ENCODE measurements at regions not wholly inside any gene's neighbourhood (a gene's known extent, or its start where the extent isn't known, plus 50 kb on each side); places are given as distances from the start of the nearest gene placed in this dataset.
"Not testable (repeated sequence)": the region's sequence is repeated elsewhere in the genome, so short reads cannot be mapped to it uniquely, and the experiment has no call there.

DNA sequence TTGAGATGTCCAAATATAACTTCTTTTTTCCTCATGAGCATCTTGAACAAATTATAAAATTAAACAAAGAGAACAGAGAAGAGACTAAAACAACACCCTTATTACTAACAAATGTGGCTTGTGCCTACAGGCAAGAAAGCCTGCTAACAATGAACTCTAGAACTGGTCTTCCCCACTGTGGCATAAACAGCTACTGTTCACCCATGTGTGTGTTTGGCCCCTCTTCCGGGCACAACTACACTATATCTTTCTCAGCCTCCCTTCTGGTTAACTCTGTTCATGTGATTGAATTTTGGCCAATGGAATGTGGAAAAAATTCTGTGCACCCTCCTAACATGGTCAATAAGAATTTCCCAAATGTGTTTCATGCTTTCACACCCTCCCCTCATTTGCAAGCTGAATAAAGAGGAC is 117.0 kb downstream of the KBTBD2 start:
- TF ChIP-seq GATA1 (IDR thresholded peaks at IDR 0.05; ENCODE audit: low read depth, low read length) (no peak), POLR2A (IDR thresholded peaks at IDR 0.05; ENCODE audit: low read length) (no peak)
- no peak for DNase-seq

DNA sequence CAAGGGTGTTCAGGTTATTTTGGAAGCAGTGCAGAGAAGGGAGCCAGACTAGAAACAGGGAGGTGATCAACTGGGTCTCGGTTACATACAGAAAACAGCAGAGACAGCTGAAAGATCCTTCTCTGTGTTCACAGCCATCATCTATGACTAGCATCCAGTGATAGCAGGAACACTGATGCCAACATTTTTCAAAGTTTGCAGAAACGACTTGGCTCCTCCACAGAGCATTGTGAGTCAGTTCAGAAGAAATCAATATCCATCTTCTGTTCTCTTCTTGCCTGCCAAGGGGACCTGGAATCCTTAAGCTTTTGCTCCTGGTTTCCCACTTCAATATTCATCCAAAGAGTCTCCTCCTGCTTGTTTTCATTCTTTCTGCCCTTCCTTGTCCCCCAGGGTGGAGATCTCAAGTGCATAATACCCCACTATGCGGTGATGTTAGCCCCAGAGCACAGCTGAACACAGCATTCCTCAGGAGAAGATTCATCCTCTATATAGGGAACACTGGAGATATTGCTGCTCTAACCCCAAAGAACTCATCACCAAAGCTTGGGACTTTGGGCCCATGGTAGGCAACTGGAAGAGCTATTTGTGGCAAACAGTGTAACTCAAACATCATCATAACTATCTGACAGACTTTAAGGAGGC is 122.6 kb downstream of the KBTBD2 start:
- DNase-seq: not testable (repeated sequence)

DNA sequence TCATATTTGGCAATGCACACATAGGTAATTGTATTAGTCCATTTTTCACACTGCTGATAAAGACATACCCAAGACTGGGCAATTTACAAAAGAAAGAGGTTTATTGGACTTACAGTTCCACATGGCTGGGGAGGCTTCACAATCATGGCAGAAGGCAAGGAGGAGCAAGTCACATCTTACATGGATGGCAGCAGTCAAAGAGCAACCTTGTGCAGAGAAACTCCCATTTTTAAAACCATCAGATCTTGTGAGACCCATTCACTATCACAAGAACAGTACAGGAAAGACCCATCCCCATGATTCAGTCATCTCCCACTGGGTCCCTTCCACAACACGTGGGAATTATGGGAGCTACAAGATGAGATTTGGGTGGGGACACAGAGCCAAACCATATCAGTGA is 123.2 kb downstream of the KBTBD2 start:
- DNase-seq: not testable (repeated sequence)

DNA sequence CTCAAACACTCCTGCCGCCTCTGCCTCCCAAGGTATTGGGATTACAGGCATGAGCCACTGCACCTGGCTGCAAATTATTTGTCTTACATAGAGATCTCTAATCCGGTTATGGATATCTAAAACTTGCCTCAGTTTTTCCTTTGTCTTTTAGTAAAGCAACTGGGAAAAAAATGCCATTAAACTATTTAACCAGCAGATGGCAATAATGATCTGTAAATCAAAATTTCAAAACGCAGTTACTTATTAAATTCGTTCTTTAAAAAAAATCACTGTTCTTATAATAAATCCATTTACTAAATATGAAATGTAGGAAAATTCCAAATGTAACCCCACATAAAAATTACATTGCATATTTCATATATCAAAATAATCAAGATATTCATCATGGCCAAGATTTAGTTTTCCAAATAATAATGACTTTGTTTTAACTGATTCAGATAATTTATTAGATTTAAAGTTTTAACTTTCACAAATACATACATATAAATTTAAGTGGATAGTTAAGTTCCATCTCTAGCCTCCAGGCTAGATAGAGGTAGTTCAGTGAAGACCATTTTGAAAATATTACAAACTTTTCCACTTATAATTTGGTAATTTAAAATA is 125.8 kb downstream of the KBTBD2 start:
- DNase-seq: peak; percentile 17 to 40

DNA sequence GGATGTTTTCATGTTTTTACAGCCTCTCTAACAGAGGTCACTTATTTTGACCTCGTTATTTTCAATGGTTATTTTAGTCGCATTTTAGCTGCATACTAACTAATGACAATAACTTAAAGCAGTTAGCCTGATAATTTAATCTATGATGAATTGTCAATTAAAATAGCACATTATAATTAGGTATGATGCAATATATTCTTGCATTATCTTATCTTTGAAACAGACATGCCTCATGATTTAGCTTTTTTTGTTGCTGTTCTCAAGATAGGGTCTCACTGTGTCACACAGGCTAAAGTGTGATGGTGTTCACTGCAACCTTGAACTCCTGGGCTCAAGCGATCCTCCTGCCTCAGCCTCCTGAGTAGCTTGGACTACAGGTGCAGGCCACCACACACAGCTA is 126.4 kb downstream of the KBTBD2 start:
- TF ChIP-seq POLR2A (IDR thresholded peaks at IDR 0.05; ENCODE audit: low read length): no peak
- TF ChIP-seq GATA1 (IDR thresholded peaks at IDR 0.05; ENCODE audit: low read depth, low read length): no peak
- DNase-seq: peak; percentile 33 to 76

DNA sequence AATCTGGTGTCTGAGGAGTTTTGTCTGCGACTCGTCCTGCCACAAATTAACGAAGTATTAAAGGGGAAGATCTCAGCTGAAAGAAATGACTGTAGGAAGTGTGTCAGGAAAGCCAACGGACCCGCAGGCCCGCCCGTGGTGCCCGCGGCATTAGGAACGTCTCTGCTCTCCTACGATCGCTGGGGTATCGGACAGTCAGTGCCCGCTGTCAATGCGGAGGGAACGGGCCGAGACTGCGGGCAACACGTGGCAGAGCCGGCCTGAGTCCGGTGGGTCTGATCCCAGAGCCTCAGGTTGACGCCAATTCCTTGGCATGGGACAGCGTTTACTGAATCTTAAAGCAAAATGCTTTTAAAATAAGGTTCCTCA is 128.7 kb downstream of the KBTBD2 start:
- TF ChIP-seq GATA1 (IDR thresholded peaks at IDR 0.05; ENCODE audit: low read depth, low read length) (no peak), POLR2A (IDR thresholded peaks at IDR 0.05; ENCODE audit: low read length) (no peak)
- peak; percentile 14 to 19 for DNase-seq

DNA sequence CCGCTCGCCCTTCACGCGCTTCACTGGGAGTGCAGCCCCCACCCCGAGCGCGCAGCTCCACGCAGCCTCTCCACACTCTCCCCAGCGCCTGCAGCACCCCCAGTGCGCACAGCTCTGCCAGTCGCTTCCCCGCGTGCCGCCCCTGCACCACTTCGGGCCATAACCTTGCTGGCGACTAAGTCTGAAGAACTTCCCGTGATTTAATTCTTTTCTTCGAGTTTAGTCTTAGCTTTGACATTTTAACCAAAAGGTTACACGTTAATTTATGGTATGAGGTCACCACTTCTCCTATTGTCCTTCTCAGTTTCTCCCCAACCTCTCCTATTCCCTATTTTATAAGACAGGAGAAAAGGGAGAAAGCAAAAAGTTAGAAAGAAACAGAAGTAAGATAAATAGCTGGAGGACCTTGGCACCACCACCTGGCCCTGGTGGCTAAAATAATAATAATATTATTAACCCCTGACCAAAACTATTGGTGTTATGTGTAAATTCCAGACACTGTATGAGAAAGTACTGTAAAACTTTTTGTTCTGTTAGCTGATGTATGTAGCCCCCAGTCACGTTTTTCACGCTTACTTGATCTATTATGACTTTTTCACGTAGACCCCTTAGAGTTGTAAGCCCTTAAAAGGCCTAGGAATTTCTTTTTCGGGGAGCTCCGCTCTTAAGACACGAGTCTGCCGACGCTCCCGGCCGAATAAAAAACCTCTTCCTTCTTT is 129.2 kb downstream of the KBTBD2 start:
- DNase-seq: not testable (repeated sequence)

DNA sequence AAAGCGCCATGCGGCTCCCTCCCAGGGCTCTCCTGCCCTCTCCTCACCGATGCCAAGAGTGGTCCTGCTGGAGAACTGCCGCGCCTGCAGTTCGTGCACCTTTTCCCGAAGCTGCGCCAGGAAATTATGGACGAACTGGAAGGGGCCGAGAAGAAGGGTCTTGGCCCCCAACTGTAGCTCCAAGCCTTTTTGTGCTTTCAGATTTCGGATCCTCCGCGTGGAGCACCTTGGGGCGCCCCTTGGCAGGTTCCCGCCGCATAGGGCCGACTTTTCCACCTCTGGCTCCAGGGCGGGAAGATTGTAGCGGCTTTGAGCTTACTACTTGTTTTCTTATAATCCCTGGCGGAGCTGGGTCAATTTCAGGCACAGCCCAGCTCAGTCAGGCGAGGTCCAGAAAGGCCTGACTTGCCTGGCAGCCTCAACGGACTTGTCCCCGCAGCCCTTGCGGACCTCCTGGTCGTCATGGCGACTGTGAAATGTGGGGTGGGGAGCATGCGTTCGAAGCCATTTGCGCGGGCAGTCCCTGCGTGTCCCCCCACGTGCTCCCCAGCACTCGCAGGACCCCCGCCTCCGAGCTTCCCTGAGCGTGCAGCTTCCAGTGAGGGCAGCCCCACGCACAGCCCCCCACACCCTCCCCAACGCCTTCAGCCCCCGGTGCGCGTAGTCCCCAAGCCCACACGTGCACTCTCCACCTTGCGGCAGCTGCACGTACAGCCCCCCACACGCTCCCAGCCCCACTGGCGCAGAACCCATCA is 129.9 kb downstream of the KBTBD2 start:
- TF ChIP-seq GATA1 (IDR thresholded peaks at IDR 0.05; ENCODE audit: low read depth, low read length) (no peak), POLR2A (IDR thresholded peaks at IDR 0.05; ENCODE audit: low read length) (no peak)
- DNase-seq: peak; percentile 29 to 30

DNA sequence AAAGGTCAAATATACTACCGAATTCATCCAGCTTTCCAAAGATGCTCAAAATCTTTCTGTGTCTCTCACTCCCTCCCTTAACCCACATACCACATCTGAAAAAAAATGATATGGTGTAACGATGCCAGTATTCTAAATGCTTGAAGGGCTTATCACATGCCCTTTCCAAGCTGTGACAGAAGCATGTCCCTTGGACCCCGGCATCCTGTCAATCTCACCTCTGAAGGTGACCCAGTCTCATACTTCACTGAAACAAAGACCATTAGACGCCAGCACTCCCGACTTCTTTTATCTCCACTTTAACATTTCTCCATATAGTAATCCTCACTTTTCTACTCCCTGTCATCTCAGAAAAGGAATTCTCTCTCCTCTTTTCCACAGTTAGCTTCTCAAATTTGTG is 130.8 kb downstream of the KBTBD2 start:
- DNase-seq: not testable (repeated sequence)

DNA sequence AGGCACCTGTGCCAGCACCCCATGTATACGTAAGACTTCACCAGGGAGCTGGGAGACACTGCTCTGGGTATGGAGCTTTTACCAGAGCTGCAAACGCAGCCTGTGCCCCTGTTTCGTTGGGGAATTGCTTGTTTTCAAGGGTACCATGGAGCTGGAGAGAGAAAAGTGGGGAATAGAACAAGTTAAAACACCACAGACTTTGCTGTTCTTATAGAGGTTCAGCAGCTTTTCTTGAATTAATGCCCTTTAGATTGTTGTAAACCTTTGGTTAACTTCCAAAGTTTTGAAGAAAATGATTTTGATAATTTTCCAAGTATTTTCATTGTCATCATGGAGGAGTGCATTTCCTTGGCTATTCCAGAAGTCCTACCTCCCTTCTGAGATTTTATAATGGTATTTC is 131.7 kb downstream of the KBTBD2 start:
- not testable (repeated sequence) for DNase-seq

DNA sequence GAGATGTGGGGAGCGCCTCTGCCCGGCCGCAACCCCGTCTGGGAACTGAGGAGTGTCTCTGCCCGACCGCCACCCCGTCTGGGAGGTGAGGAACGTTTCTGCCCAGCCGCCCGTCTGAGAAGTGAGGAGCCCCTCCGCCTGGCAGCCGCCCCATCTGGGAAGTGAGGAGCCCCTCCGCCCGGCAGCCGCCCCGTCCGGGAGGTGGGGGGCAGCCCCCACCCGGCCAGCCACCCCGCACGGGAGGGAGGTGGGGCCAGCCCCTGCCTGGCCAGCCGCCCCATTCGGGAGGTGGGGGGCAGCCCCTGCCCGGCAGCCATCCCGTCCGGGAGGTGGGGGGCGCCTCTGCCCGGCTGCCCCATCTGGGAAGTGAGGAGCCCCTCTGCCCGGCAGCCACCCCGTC is 137.7 kb downstream of the KBTBD2 start:
- DNase-seq: not testable (repeated sequence)

DNA sequence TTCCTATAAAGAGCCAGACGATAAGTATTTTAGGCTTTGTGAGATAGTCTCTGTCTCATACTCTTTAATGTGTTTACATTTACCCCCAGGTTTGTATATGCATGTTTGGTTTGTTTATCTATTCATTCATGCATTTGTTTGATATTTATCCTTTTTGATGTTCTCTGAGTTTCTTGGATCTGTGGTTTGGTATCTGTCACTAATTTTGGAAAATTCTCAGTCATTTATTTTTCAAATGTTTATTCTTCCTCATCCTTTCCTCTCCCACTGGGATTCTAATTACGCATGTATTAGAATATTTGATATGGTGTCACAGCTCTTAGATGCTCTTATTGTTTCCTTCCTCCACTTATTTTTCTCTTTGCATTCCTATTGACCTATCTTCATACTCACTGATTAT is 143.2 kb downstream of the KBTBD2 start:
- not testable (repeated sequence) for DNase-seq

DNA sequence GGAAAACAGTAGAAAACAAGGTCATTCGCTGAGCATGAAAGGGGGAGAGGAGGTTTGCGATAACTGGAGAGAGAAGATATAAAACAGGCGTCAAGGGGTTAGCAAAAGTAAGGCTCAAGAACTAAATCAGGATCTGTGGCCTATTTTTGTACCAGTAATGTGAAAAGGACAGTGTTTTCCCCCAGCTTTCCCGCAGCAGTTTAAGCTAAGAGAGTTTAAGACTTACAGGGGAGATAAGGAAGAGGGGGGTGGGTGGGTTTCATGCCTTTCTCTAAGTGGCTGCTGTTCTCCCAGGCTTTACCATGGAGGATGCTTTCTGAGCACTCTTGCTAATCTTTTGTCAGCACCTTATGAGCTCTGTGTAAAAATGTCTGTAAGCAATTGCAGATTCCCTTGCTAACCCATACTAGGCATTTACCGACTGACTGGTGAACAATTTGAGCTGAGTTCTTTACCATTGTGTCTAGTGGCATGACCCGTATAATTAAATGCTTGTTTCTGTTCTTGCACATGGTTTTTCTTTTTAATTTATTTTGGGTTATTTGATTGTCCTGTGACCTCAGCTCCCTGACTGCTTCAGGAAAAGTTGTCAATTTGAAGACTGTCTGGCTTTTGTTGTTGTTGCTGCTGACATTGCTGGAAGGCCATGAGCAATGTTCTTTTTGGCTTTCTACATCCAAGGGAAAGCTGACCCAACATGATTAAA is 144.0 kb downstream of the KBTBD2 start:
- peak in 1 of 2 experiments; percentile 25 for DNase-seq

DNA sequence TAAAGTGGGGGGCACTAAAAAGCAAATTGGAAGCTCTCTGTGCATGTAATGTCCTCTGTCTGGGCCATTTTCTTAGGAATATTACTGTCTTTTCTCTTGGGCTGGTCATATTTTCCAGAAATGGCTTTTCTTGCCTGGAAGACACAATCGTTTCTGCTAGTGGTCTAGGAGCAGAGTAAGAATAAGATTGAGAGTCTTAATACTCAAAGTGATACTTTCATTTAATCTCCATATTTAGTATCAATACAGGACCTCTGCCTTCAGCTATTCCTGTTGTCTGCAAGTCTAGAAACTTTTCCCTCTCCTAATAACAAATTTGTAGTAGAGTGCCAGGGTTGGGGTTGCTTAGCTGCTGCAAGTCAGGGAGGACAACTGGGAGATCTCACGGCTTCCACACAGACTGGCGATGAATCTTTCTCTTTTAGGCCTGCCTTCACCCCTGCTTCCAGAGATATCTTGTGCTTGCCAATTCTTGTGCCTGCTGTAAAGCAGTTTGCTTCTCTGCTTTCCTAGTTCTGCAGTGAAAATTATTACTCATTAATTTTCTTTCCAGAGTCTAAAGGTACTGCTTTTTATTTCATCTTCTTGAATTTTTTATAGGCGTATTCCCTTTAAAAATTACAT is 149.6 kb downstream of the KBTBD2 start:
- DNase-seq: not testable (repeated sequence)

DNA sequence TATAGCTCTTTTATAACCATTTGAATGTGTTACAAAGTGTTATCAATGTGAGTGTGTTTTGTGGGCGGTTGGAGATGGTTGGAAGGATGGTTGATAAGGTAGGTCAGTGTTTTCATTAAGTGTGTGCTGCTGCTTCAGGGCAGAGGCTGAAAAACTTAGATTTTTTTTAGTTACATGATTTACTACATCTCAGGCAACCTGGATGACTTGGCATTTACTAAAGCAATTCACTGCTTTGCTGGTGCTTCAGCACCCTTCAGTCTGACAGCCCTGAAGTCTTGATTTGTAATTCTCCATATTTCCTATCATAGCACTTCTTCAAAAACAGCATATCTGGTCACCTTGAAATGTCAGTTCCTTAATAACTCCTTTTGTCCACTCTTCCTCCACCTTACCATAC is 151.8 kb downstream of the KBTBD2 start:
- peak; percentile 12 to 30 for DNase-seq

DNA sequence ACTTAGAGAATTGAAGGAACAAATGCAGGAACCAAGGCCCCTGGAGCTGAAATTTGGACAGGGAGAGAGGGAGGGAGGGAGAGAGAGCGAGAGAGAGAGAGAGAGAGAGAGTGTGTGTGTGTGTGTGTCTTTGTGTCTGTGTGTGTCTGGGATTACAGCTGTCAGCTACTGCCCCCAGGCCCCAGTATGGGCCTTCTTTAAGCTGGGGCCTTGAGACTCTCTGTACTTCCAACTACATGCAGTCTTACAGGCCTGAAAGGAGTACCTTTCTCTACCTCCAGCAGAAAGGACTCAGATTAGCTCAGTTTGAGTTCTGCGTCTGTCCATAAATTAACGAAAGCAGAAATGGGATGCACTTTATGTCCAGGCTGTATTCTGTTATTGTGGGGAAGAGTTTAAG is 153.2 kb downstream of the KBTBD2 start:
- not testable (repeated sequence) for DNase-seq

DNA sequence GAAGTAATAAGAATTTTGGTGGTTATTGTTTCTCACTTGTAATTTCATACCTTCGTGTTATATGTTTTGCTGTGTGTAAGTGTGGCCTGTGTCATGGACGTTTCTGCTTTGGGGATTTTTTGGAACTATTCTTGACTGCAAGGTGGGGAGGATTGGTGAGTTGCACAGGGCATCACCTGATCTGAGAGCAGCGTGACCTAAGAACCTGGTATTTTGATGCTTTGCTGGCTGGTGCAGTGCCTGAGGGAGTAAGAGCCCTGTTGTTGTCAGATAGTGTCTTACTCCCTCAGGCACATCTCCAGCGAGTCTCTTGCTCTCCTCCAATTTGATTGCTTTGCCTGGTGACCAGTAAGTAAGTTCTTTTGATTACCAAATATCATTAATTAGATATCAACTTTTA is 158.8 kb downstream of the KBTBD2 start:
- DNase-seq: peak; percentile 7 to 17

DNA sequence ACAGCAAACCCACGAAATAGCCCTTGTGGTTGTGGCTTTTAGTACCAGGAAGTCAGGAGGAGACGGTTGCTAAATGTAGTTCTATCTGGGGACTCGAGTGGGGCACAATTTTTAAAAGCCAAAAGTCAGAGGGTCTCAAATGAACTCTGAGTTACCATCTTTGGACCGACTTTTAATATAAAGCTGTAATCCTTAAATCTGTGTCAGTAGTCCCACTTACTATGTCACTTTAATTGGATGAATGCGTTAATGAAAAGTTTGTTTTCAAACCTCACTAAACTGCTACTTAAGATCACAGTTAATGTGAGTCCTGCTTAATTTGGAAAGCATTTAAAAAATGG is 162.3 kb downstream of the KBTBD2 start:
- peak; percentile 27 to 45 for DNase-seq

Data from erythroblast (primary cell).